ENCODE measurements at regions not wholly inside any gene's neighbourhood (a gene's known extent, or its start where the extent isn't known, plus 50 kb on each side); places are given as distances from the start of the nearest gene placed in this dataset.

- Mint-ChIP-seq H3K4me1 (ENCODE audit: low read depth, unreplicated experiment) (peaks cover 1% of the 10 kb centered on the region), H3K4me3 (ENCODE audit: unreplicated experiment) (no peak overlapping the region), H3K27me3 (ENCODE audit: low read depth, unreplicated experiment) (peaks cover 15% of the 10 kb centered on the region), H3K36me3 (ENCODE audit: low read depth, unreplicated experiment) (no peaks in the 10 kb centered on the region), H3K9me3 (ENCODE audit: unreplicated experiment) (peaks cover 5% of the 10 kb centered on the region), H3K27ac (ENCODE audit: unreplicated experiment) (no peak overlapping the region)
- Histone ChIP-seq H3K4me3 (ENCODE audit: insufficient read depth, low read depth, low read length) (no peak overlapping the region), H3K9ac (ENCODE audit: low read length) (no peak overlapping the region), H2AFZ (ENCODE audit: low read depth, low read length) (no peak overlapping the region), H3K4me2 (ENCODE audit: low read length) (no peak overlapping the region), H3K9me3 (ENCODE audit: insufficient read depth, low read depth, low read length) (no peaks in the 10 kb centered on the region), H3K4me1 (ENCODE audit: insufficient read depth, low read length) (no peaks in the 10 kb centered on the region), H4K20me1 (ENCODE audit: insufficient read depth, low read length) (no peaks in the 10 kb centered on the region), H3K27me3 (ENCODE audit: insufficient read depth, low read length) (no peaks in the 10 kb centered on the region), H3K79me2 (ENCODE audit: insufficient read depth, low read length) (no peaks in the 10 kb centered on the region), H3K36me3 (ENCODE audit: insufficient read depth, low read length) (no peaks in the 10 kb centered on the region), H3K27ac (ENCODE audit: low read depth, low read length) (no peak overlapping the region)
- TF ChIP-seq CTCF (IDR thresholded peaks at IDR 0.05; ENCODE audit: insufficient read depth, low read depth, low read length) (no peak), EZH2 (IDR thresholded peaks at IDR 0.05; ENCODE audit: insufficient read depth, low read length) (no peak)
- FAIRE-seq (no peak), DNase-seq (ENCODE audit: low read depth) (no peak)
Measured at GRCh38 chr6:168919470-168920179, 334.0 kb downstream of the THBS2 start.

GRCh38 chr6:168916576-168917211 is 337.0 kb downstream of the THBS2 start:
- Histone ChIP-seq H3K4me2 (ENCODE audit: low read length) (no peak overlapping the region), H3K36me3 (ENCODE audit: insufficient read depth, low read length) (no peaks in the 10 kb centered on the region), H2AFZ (ENCODE audit: low read depth, low read length) (peak overlapping the region; percentile 18), H3K9me3 (ENCODE audit: insufficient read depth, low read depth, low read length) (peaks cover 5% of the 10 kb centered on the region), H3K4me1 (ENCODE audit: insufficient read depth, low read length) (no peaks in the 10 kb centered on the region), H4K20me1 (ENCODE audit: insufficient read depth, low read length) (no peaks in the 10 kb centered on the region), H3K79me2 (ENCODE audit: insufficient read depth, low read length) (no peaks in the 10 kb centered on the region), H3K4me3 (ENCODE audit: insufficient read depth, low read depth, low read length) (no peak overlapping the region), H3K9ac (ENCODE audit: low read length) (no peak overlapping the region), H3K27me3 (ENCODE audit: insufficient read depth, low read length) (no peaks in the 10 kb centered on the region), H3K27ac (ENCODE audit: low read depth, low read length) (no peak overlapping the region)
- DNase-seq (ENCODE audit: low read depth) (peak; percentile 31), FAIRE-seq (no peak)
- H3K27ac Mint-ChIP-seq (ENCODE audit: unreplicated experiment): peak overlapping the region; percentile 38
- TF ChIP-seq EZH2 (IDR thresholded peaks at IDR 0.05; ENCODE audit: insufficient read depth, low read length): no peak
- no peak for TF ChIP-seq CTCF (IDR thresholded peaks at IDR 0.05; ENCODE audit: insufficient read depth, low read depth, low read length)
- no peak overlapping the region for H3K4me3 Mint-ChIP-seq (ENCODE audit: unreplicated experiment)
- H3K9me3 Mint-ChIP-seq (ENCODE audit: unreplicated experiment): peaks cover 5% of the 10 kb centered on the region
- no peaks in the 10 kb centered on the region for H3K36me3 Mint-ChIP-seq (ENCODE audit: low read depth, unreplicated experiment)
- peaks cover 22% of the 10 kb centered on the region for H3K27me3 Mint-ChIP-seq (ENCODE audit: low read depth, unreplicated experiment)
- peaks cover 1% of the 10 kb centered on the region for H3K4me1 Mint-ChIP-seq (ENCODE audit: low read depth, unreplicated experiment)

GRCh38 chr6:168915855-168916254 is 337.8 kb downstream of the THBS2 start:
- no peak overlapping the region for H3K9ac ChIP-seq (ENCODE audit: low read length)
- Mint-ChIP-seq H3K27ac (ENCODE audit: unreplicated experiment) (no peak overlapping the region), H3K9me3 (ENCODE audit: unreplicated experiment) (peaks cover 5% of the 10 kb centered on the region), H3K36me3 (ENCODE audit: low read depth, unreplicated experiment) (no peaks in the 10 kb centered on the region), H3K4me1 (ENCODE audit: low read depth, unreplicated experiment) (peaks cover 1% of the 10 kb centered on the region), H3K4me3 (ENCODE audit: unreplicated experiment) (no peak overlapping the region), H3K27me3 (ENCODE audit: low read depth, unreplicated experiment) (peaks cover 22% of the 10 kb centered on the region)
- no peaks in the 10 kb centered on the region for H3K4me1 ChIP-seq (ENCODE audit: insufficient read depth, low read length)
- no peak overlapping the region for H3K27ac ChIP-seq (ENCODE audit: low read depth, low read length)
- H3K79me2 ChIP-seq (ENCODE audit: insufficient read depth, low read length): no peaks in the 10 kb centered on the region
- DNase-seq (ENCODE audit: low read depth) (no peak), FAIRE-seq (no peak)
- peaks cover 5% of the 10 kb centered on the region for H3K9me3 ChIP-seq (ENCODE audit: insufficient read depth, low read depth, low read length)
- H3K4me3 ChIP-seq (ENCODE audit: insufficient read depth, low read depth, low read length): no peak overlapping the region
- H3K4me2 ChIP-seq (ENCODE audit: low read length): no peak overlapping the region
- H3K36me3 ChIP-seq (ENCODE audit: insufficient read depth, low read length): no peaks in the 10 kb centered on the region
- no peaks in the 10 kb centered on the region for H3K27me3 ChIP-seq (ENCODE audit: insufficient read depth, low read length)
- H2AFZ ChIP-seq (ENCODE audit: low read depth, low read length): no peak overlapping the region
- no peaks in the 10 kb centered on the region for H4K20me1 ChIP-seq (ENCODE audit: insufficient read depth, low read length)
- TF ChIP-seq CTCF (IDR thresholded peaks at IDR 0.05; ENCODE audit: insufficient read depth, low read depth, low read length) (no peak), EZH2 (IDR thresholded peaks at IDR 0.05; ENCODE audit: insufficient read depth, low read length) (no peak)
